HCT116 (cell line): ENCODE measurements at regions not wholly inside any gene's neighbourhood (a gene's known extent, or its start where the extent isn't known, plus 50 kb on each side); places are given as distances from the start of the nearest gene placed in this dataset.

Source experiments
- POLR2AphosphoS5 ChIP-seq: IDR thresholded peaks from 2 replicates; pipeline ENCODE4 v1.6.1; 2011; ENCODE audit warnings: mild to moderate bottlenecking, low read depth, low read length, moderate library complexity
- TF ChIP-seq, protein P1 (sequence below): IDR thresholded peaks from 2 replicates; pipeline ENCODE4 v1.6.1; 2012; ENCODE audit warnings: low read depth

DNA sequence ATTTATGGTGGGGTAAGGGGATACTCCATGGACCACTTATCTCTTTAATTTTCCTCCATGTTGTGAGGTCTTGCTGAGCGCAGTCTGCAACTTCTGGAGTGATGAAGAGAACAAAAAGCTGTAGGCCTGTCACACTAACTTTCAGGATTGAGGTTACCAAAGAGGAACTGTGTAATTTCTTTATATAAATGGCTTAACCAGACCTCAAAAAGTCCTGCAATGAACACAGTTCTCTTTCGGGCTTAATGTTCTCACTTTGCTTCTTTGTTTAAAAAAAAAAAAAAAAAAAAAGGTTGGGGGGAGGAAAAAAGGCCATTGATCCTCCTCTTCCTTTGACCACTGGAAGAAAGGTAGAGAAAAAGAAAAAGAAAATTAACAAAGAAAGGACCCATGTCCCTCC is 86.8 kb upstream of the SOX9 start:
- TF ChIP-seq, protein P1, sequence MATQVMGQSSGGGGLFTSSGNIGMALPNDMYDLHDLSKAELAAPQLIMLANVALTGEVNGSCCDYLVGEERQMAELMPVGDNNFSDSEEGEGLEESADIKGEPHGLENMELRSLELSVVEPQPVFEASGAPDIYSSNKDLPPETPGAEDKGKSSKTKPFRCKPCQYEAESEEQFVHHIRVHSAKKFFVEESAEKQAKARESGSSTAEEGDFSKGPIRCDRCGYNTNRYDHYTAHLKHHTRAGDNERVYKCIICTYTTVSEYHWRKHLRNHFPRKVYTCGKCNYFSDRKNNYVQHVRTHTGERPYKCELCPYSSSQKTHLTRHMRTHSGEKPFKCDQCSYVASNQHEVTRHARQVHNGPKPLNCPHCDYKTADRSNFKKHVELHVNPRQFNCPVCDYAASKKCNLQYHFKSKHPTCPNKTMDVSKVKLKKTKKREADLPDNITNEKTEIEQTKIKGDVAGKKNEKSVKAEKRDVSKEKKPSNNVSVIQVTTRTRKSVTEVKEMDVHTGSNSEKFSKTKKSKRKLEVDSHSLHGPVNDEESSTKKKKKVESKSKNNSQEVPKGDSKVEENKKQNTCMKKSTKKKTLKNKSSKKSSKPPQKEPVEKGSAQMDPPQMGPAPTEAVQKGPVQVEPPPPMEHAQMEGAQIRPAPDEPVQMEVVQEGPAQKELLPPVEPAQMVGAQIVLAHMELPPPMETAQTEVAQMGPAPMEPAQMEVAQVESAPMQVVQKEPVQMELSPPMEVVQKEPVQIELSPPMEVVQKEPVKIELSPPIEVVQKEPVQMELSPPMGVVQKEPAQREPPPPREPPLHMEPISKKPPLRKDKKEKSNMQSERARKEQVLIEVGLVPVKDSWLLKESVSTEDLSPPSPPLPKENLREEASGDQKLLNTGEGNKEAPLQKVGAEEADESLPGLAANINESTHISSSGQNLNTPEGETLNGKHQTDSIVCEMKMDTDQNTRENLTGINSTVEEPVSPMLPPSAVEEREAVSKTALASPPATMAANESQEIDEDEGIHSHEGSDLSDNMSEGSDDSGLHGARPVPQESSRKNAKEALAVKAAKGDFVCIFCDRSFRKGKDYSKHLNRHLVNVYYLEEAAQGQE = no peak
- TF ChIP-seq POLR2AphosphoS5 = no peak
